NT2/D1 (cell line): ENCODE measurements at regions not wholly inside any gene's neighbourhood (a gene's known extent, or its start where the extent isn't known, plus 50 kb on each side); places are given as distances from the start of the nearest gene placed in this dataset.

Experiments
- DNase-seq: peaks from one replicate; pipeline ENCODE4 v3.0.0-alpha.2; 2011; ENCODE audit warnings: low read depth, low spot score
- H3K27me3 ChIP-seq: 2 replicates; pipeline ENCODE4 v1.6.0; 2011; ENCODE audit warnings: mild to moderate bottlenecking; ENCODE audit not compliant: insufficient read length, insufficient read depth
- H3K36me3 ChIP-seq: 2 replicates; pipeline ENCODE4 v1.6.1; 2011; ENCODE audit warnings: mild to moderate bottlenecking, low read length, mixed read lengths; ENCODE audit not compliant: insufficient read depth, insufficient read length
- H3K4me1 ChIP-seq: 2 replicates; pipeline ENCODE4 v1.5.1; 2011; ENCODE audit not compliant: insufficient read depth, insufficient read length
- H3K4me3 ChIP-seq: 2 replicates; pipeline ENCODE4 v1.5.1; 2011; ENCODE audit warnings: low read depth; ENCODE audit not compliant: insufficient read length
- H3K9ac ChIP-seq: 2 replicates; pipeline ENCODE4 v1.6.0; 2011; ENCODE audit warnings: low read depth; ENCODE audit not compliant: insufficient read length
- H3K9me3 ChIP-seq: 2 replicates; pipeline ENCODE4 v1.5.1; 2011; ENCODE audit warnings: mild to moderate bottlenecking, low read length; ENCODE audit not compliant: insufficient read depth
- SUZ12 ChIP-seq: IDR thresholded peaks from 2 replicates; pipeline ENCODE4 v1.6.1; 2011; ENCODE audit not compliant: insufficient read length, insufficient read depth; ENCODE audit errors: extremely low read depth
- YY1 ChIP-seq: IDR thresholded peaks from 2 replicates; pipeline ENCODE4 v1.6.1; 2011; ENCODE audit not compliant: insufficient read length, insufficient read depth
- ZNF274 ChIP-seq: IDR thresholded peaks from 2 replicates; pipeline ENCODE4 v1.6.1; 2011; ENCODE audit warnings: mild to moderate bottlenecking, low read depth, low read length

DNA sequence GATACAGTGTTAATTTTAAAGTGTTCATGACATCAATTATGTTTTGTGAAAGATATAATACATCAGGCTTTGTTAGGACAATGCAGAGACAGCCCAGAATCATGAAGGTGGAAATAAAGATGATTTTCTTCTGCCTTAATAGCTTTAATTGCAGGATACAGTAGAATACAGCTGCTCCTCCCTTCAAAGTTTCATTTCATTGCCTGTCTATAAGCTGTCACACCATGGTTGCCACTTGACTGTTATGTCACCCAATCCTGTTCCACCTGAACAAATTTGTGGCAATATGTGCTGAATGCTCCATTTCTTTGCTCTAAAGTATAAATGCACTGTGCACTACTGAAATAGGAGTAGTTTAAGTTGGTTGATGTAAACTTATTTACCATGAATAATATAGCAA, 537.8 kb upstream of the ROBO2 start:
- no peaks in the 10 kb centered on the region for H3K27me3 ChIP-seq
- H3K4me3 ChIP-seq = no peak overlapping the region
- H3K36me3 ChIP-seq = no peaks in the 10 kb centered on the region
- no peak overlapping the region for H3K9ac ChIP-seq
- H3K4me1 ChIP-seq = no peaks in the 10 kb centered on the region
- TF ChIP-seq YY1 (no peak), SUZ12 (no peak), ZNF274 (no peak)
- DNase-seq = no peak
- H3K9me3 ChIP-seq = peaks cover 7% of the 10 kb centered on the region; the same call in 1 of the 2 replicates

DNA sequence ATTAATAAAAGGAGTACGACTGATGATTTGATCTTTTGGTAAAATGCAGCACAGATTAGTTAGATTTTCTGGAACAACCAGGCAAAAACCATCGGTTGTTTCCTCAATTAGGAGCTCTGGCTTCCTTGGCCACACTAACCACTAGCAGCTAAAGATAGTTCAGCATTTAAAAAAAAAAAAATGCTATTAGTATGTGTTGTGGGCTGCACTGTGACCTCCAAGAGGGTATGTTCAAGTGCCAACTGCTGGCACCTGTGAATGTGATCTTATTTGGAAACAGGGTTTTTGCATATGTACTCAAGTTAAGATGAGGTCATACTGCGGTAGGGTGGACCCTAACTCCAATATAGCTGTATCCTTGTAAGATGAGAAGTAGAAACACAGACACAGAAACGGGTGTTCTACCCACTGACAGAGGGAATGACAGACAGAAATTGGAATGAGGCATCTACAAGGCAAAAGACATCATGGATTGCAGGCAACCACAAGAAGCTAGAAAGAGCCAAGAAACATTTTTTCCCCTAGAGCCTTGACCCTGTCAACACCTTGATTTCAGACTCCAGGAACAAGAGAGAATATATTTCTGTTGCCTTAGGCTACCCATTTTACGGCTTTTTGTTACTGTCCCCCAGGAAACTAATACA, 534.6 kb upstream of the ROBO2 start:
- DNase-seq = no peak
- Histone ChIP-seq H3K27me3 (no peaks in the 10 kb centered on the region), H3K9ac (no peak overlapping the region), H3K36me3 (no peaks in the 10 kb centered on the region), H3K9me3 (no peaks in the 10 kb centered on the region), H3K4me1 (no peaks in the 10 kb centered on the region), H3K4me3 (no peak overlapping the region)
- TF ChIP-seq YY1 (no peak), SUZ12 (no peak), ZNF274 (no peak)

DNA sequence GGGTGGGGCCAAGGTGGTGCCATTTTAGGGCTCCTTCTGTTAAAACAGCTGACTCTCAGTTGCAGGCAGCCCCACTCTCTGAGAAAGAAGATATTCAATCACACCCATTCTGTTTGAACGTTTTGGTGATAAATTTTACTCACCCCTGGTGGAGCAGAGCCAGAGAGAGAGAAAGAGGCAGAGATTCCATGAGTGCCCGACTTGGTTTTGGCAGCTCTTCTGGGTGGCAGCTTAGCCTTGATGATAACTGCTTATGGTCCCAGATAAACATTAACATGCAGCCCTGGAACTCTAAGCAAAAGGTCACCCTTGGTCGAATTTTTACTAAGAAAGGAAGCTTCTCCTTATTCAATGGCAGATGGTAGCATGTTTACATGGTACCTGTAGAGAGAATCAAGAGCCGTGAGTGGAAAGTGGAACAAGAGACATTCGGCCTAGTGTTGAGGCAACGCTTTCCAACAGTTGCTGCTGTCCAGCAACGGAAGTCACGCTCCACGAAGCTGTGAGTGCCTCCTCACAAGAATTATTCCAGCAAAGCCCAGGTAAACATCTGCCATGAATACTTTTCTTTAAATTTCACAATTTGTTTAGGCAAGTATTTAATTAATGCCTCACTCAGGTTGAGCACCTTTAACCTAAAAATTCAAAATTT, 530.6 kb upstream of the ROBO2 start:
- no peaks in the 10 kb centered on the region for H3K36me3 ChIP-seq
- no peak overlapping the region for H3K9ac ChIP-seq
- no peaks in the 10 kb centered on the region for H3K4me1 ChIP-seq
- no peak for TF ChIP-seq YY1
- no peak for TF ChIP-seq ZNF274
- no peak for TF ChIP-seq SUZ12
- no peak overlapping the region for H3K4me3 ChIP-seq
- no peak for DNase-seq
- no peaks in the 10 kb centered on the region for H3K9me3 ChIP-seq
- H3K27me3 ChIP-seq = no peaks in the 10 kb centered on the region

DNA sequence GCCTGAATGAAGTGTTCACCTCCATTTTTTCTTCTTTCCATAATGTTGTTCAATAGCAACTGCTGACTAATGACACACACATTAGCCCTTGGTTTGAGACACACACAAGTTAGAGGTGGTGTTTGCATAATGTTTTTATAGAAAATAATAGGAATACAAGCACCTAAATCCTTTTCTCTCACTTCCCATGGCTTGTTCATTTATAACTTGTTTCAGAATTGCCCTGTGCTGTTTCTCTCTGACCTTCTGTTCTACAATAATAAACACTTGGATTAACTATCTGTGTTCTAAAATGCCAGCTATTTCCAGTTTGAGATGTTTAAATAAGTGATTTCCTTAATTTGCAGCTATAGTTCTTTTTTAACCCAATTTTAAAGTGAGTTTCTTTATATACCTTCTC, 525.1 kb upstream of the ROBO2 start:
- no peak overlapping the region for H3K4me3 ChIP-seq
- H3K27me3 ChIP-seq = no peaks in the 10 kb centered on the region
- H3K9ac ChIP-seq = no peak overlapping the region
- H3K4me1 ChIP-seq = no peaks in the 10 kb centered on the region
- no peaks in the 10 kb centered on the region for H3K9me3 ChIP-seq
- no peak for DNase-seq
- H3K36me3 ChIP-seq = no peaks in the 10 kb centered on the region
- TF ChIP-seq SUZ12 = no peak
- no peak for TF ChIP-seq YY1
- TF ChIP-seq ZNF274 = no peak

DNA sequence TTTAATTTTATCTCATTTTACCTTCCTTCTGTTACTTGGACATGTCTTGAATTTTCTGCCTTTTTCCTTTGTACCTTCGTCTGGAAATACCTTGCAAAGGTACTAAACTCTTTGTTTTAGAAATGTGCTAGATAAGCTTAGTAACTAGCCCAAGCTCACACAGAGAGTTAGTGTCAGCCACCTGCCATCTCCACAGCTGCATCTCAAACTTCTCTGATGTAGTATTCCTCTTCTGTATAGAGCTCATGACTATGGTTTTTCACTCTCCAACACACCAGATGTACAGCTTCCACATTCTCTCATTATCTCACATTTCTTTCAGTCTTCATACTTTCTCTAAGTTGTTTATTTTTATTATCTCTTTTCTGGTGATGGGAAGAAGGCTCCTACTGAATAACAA, 516.6 kb upstream of the ROBO2 start:
- H3K4me1 ChIP-seq = no peaks in the 10 kb centered on the region

DNA sequence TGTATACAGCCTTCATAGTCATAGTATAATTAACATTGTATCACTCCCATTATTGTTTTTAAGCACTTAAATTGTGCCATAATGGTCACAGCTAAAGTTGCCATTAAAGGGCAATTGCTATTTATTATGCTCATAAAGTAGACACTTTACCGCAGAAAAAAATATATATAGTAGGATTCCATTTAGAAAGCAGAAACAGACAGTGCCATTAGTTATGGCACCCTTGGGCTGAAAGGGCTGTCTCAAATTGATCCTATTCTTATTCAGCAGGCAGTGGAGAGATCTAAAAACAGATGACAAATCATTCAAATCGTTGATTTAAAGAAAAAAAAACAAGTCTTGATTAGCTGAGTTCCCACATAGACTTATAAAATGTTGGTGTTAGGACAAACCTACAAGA, 514.2 kb upstream of the ROBO2 start:
- no peak for DNase-seq
- Histone ChIP-seq H3K36me3 (no peaks in the 10 kb centered on the region), H3K4me1 (no peaks in the 10 kb centered on the region), H3K9me3 (no peaks in the 10 kb centered on the region), H3K9ac (no peak overlapping the region), H3K27me3 (no peaks in the 10 kb centered on the region), H3K4me3 (no peak overlapping the region)
- TF ChIP-seq YY1 = no peak
- no peak for TF ChIP-seq SUZ12
- no peak for TF ChIP-seq ZNF274

More for the DNA sequence above, 516.6 kb upstream of the ROBO2 start:
- no peaks in the 10 kb centered on the region for H3K9me3 ChIP-seq
- no peak overlapping the region for H3K4me3 ChIP-seq
- no peak for TF ChIP-seq SUZ12
- no peak for TF ChIP-seq ZNF274
- TF ChIP-seq YY1 = no peak
- H3K9ac ChIP-seq = no peak overlapping the region
- no peaks in the 10 kb centered on the region for H3K27me3 ChIP-seq
- no peak for DNase-seq
- H3K36me3 ChIP-seq = no peaks in the 10 kb centered on the region

DNA sequence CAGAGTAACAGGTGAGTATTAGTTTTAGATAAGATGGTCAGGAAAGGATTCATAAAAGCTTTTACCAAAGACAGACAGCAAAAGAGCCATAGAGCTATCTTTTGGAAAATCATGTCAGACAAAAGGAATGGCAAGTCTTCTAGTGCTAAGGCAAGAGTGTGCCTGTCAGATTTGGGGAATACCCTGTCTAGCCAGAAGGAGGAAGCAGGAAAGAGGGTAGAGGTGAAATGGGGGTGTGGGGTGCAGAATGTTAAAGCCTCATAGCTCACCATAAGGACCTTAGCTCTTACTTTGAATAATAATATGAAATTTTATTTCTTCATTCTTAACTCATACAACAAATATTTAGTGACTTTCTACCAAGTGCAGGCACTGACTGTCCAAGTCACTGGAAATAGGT, 512.1 kb upstream of the ROBO2 start:
- Histone ChIP-seq H3K9me3 (no peaks in the 10 kb centered on the region), H3K9ac (no peak overlapping the region)
- TF ChIP-seq YY1 = no peak
- TF ChIP-seq SUZ12 = no peak
- TF ChIP-seq ZNF274 = no peak

More for the DNA sequence above, 512.1 kb upstream of the ROBO2 start:
- no peaks in the 10 kb centered on the region for H3K36me3 ChIP-seq
- DNase-seq = no peak
- H3K4me3 ChIP-seq = no peak overlapping the region
- no peaks in the 10 kb centered on the region for H3K4me1 ChIP-seq
- no peaks in the 10 kb centered on the region for H3K27me3 ChIP-seq
